ENCODE measurements at regions not wholly inside any gene's neighbourhood (a gene's known extent, or its start where the extent isn't known, plus 50 kb on each side); places are given as distances from the start of the nearest gene placed in this dataset.

DNA sequence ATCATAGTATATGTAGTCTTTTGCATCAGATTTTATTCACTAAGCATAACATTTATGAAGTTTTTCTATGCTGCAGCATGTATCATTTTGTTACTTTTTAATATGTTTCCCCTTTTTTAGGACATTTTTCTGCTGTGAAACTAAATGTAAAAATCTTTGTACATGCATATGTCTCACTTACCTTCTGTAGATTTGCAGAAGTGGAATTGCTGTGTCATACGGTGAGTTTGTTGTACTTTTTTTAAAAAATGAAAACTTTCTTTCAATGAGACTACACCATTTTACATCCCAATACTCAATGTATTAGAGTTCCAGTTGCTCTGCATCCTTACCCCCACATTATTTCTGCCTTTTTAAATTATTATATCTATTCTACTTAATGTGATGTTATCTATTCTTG is 868.9 kb downstream of the PDHA2 start:
- DNase-seq, result no peak

- DNase-seq, result no peak
Observed at GRCh38 chr4:96713271-96713850, 873.5 kb downstream of the PDHA2 start.

DNA sequence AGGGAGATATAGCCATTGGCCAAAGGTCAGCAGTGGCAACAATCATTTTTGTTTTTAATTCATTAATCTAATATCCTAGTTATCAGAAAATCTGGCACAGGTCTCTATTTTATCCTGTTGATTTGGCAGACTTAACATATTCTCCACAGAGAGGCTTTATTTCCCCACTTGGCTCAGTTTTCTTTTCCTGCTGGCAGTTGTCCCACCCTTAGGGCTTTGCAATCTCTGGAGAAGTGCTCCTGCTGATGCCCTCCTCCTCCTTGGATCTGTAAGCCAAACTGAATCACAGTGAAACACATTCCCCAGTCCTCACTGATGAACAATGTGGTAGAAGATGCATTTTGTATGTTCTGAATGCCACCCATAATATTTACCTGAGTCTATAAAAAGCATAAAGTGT is 889.7 kb downstream of the PDHA2 start:
- DNase-seq, result no peak

GRCh38 chr4:96730432-96730831 is 890.5 kb downstream of the PDHA2 start:
- DNase-seq, result no peak

DNA sequence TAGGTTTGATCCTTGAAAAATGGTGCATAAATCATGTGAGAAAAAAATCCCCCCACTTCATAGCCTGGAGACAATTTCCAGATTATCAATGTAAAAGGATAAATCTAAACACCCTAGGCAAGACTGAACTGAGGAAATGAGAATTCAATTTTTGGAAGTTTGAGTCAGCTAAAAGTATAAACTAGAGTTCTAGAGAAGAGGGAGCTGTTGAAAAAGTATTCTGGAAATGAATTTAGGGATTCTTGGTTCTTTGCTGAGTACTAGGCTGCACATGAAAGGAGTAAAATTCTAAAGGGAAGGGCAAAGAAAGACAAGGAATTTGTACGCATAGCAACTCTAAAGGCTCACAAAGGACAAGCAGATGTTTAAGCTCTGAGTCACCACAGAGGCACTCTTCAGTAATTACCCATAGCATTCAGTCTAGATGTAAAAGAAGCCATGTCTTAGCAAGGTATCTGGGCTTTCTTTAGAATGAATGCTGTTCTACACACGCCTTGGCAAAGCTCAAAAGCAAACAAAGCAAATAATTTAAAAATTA is 896.5 kb downstream of the PDHA2 start:
- no peak for DNase-seq

DNA sequence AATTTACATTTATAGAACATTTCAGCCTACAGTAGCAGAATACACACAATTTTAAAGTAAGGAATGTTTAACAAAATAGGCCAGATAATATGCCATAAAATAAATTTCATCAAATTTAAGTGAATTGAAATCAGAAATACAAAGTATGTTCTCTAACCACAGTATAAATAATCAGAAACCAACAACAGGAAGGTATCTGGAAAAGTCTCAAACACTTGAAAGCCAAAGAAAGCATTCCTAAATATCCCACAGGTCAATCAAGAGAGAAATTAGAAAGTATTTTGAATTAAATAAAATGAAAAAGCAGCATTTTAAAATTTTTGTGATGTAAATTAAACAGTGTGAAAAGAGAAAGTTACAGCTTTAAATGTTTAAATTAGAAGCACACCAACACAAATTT is 899.2 kb downstream of the PDHA2 start:
- no peak for DNase-seq

DNA sequence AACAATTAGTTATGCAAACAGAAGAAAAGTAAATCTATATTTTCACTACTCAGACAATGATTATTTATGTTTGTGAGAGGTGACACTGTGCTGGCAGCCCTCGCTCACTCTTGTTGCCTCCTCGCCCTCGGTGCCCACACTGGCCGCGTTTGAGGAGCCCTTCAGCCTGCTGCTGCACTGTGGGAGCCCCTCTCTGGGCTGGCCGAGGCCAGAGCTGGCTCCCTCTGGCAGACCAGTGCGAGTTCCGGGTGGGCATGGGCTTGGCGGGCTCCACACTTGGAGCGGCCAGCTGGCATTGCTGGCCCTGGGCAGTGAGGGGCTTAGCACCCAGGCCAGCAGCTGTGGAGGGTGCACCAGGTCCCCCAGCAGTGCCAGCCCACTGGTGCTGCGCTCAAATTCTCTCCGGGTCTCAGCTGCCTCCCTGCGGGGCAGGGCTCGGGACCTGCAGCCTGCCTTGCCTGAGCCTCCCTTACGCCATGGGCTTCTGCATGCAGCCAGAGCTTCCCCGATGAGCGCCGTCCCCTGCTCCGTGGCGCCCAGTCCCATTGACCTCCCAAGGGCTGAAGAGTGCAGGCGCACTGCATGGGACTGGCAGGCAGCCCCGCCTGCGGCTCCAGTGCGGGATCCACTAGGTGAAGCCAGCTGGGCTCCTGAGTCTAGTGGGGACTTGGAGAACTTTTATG is 902.6 kb downstream of the PDHA2 start:
- no peak for DNase-seq

DNA sequence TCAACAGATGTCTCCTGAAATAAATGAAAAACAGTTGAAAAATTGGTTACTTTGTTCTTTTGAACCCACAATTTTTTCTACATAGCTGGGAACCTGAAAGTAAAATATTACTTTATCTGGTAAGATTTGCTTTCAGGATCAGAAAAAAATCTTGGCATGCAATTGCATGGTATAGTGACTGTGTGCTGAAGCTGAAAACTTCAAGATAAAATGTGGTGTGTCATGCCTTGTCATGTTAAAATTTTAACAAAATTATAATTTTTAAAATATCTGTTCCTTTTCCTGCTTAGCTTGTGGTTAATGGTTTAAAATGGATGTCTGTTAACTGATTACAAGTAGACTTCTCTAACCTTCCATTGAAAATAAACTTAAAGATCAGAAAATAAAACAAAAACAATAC is 904.8 kb downstream of the PDHA2 start:
- DNase-seq, result no peak

- no peak for DNase-seq
Observed at GRCh38 chr4:96753216-96753615, 913.3 kb downstream of the PDHA2 start.

- DNase-seq, result no peak
Observed at GRCh38 chr4:96755569-96756484, 915.9 kb downstream of the PDHA2 start.

DNA sequence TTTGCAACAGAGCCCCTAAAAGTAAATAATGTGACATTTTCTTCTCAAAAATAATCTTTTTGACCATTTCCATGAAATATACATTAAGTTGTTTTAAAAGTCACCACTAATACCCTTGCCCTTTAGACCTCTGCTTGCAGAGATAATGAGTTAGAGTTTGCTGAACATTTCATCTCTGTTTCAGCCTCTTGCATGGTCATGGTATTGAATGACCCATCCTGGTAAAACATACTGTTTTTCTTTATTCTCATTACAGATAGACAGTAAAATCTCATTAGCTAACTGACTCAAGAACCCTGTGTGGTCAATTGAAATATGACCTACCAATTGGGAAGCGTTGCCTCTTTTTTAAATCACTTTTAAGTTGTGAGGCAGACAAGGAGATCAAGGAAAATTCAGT is 916.7 kb downstream of the PDHA2 start:
- no peak for DNase-seq

GRCh38 chr4:96763546-96763945 is 923.7 kb downstream of the PDHA2 start:
- DNase-seq, result no peak

- no peak for DNase-seq
Observed at GRCh38 chr4:96766359-96766758, 926.5 kb downstream of the PDHA2 start.

- no peak for DNase-seq
Observed at GRCh38 chr4:96767815-96768480, 928.1 kb downstream of the PDHA2 start.

GRCh38 chr4:96775501-96775900 is 935.6 kb downstream of the PDHA2 start:
- no peak for DNase-seq

DNA sequence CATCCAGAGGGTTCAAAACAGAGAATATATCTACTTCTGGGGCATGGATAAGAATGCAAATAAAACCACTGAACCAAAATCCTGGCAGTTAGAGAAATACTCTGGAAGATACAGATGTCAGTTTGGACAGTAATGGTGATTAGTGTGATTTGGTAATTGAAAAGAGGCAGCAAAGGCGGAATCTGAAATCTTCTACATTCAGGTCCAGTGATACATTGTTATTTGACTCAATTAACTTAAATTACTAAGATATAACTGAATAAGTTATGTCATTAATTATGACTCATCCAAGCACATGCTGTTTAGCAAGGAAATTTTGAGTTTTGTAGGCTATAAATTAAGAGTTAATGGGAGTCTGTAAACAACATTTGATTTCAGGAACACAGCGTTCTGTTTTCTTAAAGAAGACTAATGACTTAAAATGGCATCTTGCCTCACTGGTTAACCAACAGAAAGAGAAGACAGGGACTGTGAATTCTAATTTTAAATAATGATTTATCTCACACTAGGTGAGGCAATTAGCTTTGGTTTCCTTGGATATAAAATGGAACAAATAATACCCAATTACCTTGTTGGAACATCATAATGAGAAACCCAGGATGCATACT is 937.1 kb downstream of the PDHA2 start:
- DNase-seq, result no peak

- no peak for DNase-seq
Observed at GRCh38 chr4:96784336-96784735, 944.4 kb downstream of the PDHA2 start.

DNA sequence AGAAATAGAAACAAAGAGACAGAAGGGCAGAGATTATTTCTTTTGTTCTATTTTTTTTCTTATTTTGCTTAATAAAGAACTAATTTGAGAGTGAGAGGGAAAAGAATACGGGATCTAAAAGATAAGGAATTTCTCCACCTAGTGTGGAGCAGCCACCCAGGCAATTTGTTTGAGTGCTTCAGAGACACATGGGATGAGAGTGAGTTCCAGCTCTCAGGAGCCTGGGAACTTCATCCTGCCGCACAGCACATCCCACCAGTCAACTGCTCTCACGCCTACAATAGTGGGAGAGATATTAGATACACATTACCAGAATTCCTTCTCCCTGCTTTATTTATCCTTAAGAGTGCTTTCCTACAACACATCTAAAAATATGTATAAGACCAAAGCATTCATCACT is 946.4 kb downstream of the PDHA2 start:
- no peak for DNase-seq

- no peak for DNase-seq
Observed at GRCh38 chr4:96787766-96788165, 947.9 kb downstream of the PDHA2 start.

GRCh38 chr4:96809563-96809962 is 969.7 kb downstream of the PDHA2 start:
- no peak for DNase-seq

DNA sequence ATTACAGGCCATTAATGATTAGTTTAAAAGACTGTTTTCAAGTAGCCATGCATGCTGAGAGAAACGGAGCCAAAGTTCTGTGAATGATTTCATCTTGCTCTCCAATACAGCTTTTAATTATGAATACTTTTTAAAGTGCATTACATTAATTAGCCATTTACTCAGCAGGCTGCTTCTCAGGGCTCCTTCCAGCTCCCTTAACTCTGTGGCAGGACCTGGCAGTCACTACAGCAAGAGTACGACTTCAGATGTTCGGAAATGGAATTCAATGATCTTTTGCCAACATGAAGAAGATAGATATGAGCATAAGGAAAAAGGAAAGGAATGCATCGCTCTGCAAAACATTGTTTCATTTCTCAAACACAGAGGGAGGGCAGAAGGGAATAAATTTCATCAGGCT is 987.2 kb downstream of the PDHA2 start:
- DNase-seq, result no peak

- DNase-seq, result no peak
Observed at GRCh38 chr4:96833831-96834230, 993.9 kb downstream of the PDHA2 start.

DNA sequence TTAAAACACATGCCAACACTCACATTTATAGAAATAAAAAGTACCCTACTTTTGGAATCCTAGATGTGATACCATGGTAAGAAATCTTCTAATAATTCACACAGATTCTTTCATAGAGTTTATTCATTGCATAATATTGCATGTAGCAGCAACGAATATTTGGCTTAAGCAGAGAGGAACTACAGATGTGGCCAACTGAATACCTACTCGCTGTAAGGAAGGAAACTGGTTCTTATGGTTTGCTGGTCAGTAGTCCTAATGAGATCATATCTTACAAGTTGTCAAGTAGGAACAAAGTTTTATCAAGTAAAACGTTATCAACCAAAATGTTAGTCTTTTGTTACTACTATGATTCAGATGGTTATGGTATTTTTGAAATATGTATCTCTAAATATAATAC is 996.1 kb downstream of the PDHA2 start:
- no peak for DNase-seq
